ENCODE measurements at regions not wholly inside any gene's neighbourhood (a gene's known extent, or its start where the extent isn't known, plus 50 kb on each side); places are given as distances from the start of the nearest gene placed in this dataset.

DNA sequence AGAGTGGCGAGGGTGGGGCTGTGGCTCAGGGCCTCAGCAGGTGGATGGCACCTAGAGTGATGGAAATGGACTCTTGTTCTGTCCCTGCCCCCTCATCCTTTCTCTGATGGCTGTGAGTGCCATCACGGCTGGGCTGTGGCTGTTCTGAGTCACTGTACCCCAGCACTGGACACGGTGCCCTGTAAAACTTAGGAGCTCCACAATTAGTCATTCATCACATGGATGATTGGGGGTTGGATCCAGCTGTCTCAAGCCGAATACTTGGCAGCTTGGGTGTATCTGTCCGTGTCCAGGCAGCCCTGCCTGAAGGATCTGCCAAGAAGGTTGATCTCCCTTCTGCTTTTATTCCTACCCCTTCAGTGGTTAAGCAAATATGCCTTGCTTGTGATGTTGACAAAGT, 295.5 kb upstream of the EEF2KMT start:
- CTCF ChIA-PET, result no interaction called here
- TF ChIP-seq ZBTB48 (tag by site-specific recombination; IDR thresholded peaks at IDR 0.05) (no peak), ZNF19 (tag by site-specific recombination; IDR thresholded peaks at IDR 0.05; ENCODE audit: low read depth) (no peak), SP3 (tag by site-specific recombination; IDR thresholded peaks at IDR 0.05) (no peak), ZNF133 (tag by site-specific recombination; IDR thresholded peaks at IDR 0.05) (no peak), ZNF843 (tag by site-specific recombination; IDR thresholded peaks at IDR 0.05) (no peak), YY2 (tag by site-specific recombination; IDR thresholded peaks at IDR 0.05) (no peak), ZNF561 (tag by site-specific recombination; IDR thresholded peaks at IDR 0.05; ENCODE audit: borderline replicate concordance) (no peak), SCRT1 (tag by site-specific recombination; IDR thresholded peaks at IDR 0.05; ENCODE audit: borderline replicate concordance) (no peak), GFI1B (tag by site-specific recombination; IDR thresholded peaks at IDR 0.05) (no peak), GLIS1 (tag by site-specific recombination; IDR thresholded peaks at IDR 0.05) (no peak), KLF16 (tag by site-specific recombination; IDR thresholded peaks at IDR 0.05) (no peak), ZNF549 (tag by site-specific recombination; IDR thresholded peaks at IDR 0.05) (no peak), ZNF624 (tag by site-specific recombination; IDR thresholded peaks at IDR 0.05) (no peak)
- TF ChIP-seq, protein P1, sequence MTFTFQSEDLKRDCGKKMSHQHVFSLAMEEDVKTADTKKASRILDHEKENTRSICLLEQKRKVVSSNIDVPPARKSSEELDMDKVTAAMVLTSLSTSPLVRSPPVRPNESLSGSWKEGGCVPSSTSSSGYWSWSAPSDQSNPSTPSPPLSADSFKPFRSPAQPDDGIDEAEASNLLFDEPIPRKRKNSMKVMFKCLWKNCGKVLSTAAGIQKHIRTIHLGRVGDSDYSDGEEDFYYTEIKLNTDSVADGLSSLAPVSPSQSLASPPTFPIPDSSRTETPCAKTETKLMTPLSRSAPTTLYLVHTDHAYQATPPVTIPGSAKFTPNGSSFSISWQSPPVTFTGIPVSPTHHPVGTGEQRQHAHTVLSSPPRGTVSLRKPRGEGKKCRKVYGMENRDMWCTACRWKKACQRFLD (tag by site-specific recombination; IDR thresholded peaks at IDR 0.05), result no peak
- TF ChIP-seq, protein P2, sequence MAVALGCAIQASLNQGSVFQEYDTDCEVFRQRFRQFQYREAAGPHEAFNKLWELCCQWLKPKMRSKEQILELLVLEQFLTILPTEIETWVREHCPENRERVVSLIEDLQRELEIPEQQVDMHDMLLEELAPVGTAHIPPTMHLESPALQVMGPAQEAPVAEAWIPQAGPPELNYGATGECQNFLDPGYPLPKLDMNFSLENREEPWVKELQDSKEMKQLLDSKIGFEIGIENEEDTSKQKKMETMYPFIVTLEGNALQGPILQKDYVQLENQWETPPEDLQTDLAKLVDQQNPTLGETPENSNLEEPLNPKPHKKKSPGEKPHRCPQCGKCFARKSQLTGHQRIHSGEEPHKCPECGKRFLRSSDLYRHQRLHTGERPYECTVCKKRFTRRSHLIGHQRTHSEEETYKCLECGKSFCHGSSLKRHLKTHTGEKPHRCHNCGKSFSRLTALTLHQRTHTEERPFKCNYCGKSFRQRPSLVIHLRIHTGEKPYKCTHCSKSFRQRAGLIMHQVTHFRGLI (tag by site-specific recombination; IDR thresholded peaks at IDR 0.05), result no peak
- TF ChIP-seq, protein P3, sequence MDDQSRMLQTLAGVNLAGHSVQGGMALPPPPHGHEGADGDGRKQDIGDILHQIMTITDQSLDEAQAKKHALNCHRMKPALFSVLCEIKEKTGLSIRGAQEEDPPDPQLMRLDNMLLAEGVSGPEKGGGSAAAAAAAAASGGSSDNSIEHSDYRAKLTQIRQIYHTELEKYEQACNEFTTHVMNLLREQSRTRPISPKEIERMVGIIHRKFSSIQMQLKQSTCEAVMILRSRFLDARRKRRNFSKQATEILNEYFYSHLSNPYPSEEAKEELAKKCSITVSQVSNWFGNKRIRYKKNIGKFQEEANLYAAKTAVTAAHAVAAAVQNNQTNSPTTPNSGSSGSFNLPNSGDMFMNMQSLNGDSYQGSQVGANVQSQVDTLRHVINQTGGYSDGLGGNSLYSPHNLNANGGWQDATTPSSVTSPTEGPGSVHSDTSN (CRISPR knock-in tag; IDR thresholded peaks at IDR 0.05), result no peak
- TF ChIP-seq, protein P4, sequence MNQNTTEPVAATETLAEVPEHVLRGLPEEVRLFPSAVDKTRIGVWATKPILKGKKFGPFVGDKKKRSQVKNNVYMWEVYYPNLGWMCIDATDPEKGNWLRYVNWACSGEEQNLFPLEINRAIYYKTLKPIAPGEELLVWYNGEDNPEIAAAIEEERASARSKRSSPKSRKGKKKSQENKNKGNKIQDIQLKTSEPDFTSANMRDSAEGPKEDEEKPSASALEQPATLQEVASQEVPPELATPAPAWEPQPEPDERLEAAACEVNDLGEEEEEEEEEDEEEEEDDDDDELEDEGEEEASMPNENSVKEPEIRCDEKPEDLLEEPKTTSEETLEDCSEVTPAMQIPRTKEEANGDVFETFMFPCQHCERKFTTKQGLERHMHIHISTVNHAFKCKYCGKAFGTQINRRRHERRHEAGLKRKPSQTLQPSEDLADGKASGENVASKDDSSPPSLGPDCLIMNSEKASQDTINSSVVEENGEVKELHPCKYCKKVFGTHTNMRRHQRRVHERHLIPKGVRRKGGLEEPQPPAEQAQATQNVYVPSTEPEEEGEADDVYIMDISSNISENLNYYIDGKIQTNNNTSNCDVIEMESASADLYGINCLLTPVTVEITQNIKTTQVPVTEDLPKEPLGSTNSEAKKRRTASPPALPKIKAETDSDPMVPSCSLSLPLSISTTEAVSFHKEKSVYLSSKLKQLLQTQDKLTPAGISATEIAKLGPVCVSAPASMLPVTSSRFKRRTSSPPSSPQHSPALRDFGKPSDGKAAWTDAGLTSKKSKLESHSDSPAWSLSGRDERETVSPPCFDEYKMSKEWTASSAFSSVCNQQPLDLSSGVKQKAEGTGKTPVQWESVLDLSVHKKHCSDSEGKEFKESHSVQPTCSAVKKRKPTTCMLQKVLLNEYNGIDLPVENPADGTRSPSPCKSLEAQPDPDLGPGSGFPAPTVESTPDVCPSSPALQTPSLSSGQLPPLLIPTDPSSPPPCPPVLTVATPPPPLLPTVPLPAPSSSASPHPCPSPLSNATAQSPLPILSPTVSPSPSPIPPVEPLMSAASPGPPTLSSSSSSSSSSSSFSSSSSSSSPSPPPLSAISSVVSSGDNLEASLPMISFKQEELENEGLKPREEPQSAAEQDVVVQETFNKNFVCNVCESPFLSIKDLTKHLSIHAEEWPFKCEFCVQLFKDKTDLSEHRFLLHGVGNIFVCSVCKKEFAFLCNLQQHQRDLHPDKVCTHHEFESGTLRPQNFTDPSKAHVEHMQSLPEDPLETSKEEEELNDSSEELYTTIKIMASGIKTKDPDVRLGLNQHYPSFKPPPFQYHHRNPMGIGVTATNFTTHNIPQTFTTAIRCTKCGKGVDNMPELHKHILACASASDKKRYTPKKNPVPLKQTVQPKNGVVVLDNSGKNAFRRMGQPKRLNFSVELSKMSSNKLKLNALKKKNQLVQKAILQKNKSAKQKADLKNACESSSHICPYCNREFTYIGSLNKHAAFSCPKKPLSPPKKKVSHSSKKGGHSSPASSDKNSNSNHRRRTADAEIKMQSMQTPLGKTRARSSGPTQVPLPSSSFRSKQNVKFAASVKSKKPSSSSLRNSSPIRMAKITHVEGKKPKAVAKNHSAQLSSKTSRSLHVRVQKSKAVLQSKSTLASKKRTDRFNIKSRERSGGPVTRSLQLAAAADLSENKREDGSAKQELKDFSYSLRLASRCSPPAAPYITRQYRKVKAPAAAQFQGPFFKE (tag by site-specific recombination; IDR thresholded peaks at IDR 0.05; ENCODE audit: borderline replicate concordance), result no peak
- no peaks in the 10 kb centered on the region for H3K36me3 ChIP-seq (ENCODE audit: control insufficient read depth in 2 of 2, insufficient read depth in 1 of 2, low read length in 2 of 2)
- no peak overlapping the region for H3K4me3 ChIP-seq (ENCODE audit: low read depth, low read length)
- H3K4me1 ChIP-seq (ENCODE audit: control insufficient read depth, insufficient read depth, low read length), result no peaks in the 10 kb centered on the region
- H3K9me3 ChIP-seq (ENCODE audit: control insufficient read depth, insufficient read depth, low read depth, low read length), result no peaks in the 10 kb centered on the region
- H3K27ac ChIP-seq (ENCODE audit: extremely low read depth, low read depth, low read length), result no peak overlapping the region
- POLR2A ChIA-PET, result no interaction called here

DNA sequence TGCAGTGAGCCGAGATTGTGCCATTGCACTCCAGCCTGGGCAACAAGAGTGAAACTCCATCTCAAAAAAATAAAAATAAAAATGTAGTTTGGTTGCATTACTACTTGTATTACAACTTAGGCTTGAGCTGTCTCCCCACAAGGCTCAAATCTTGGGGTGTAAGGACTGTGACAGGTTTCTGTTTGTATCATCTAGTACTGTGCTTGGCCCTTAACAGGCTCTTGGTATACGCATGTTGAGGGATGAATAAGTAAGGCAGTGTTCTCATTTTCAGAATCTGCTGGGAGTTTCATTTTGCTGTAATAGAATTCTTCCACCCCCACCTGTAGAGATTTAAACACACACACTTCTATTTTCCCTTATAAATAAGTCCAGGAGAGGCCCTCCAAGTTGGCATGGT, 289.4 kb upstream of the EEF2KMT start:
- Histone ChIP-seq H3K4me3 (ENCODE audit: low read depth, low read length) (no peak overlapping the region), H3K27ac (ENCODE audit: extremely low read depth, low read depth, low read length) (no peak overlapping the region), H3K9me3 (ENCODE audit: control insufficient read depth, insufficient read depth, low read depth, low read length) (no peaks in the 10 kb centered on the region), H3K36me3 (ENCODE audit: control insufficient read depth in 2 of 2, insufficient read depth in 1 of 2, low read length in 2 of 2) (no peaks in the 10 kb centered on the region), H3K4me1 (ENCODE audit: control insufficient read depth, insufficient read depth, low read length) (no peaks in the 10 kb centered on the region)
- ChIA-PET POLR2A (no interaction called here), CTCF (no interaction called here)
- TF ChIP-seq ZSCAN30 (tag by site-specific recombination; IDR thresholded peaks at IDR 0.05) (no peak), ZNF133 (tag by site-specific recombination; IDR thresholded peaks at IDR 0.05) (no peak), ZNF426 (tag by site-specific recombination; IDR thresholded peaks at IDR 0.05) (no peak), GLIS1 (tag by site-specific recombination; IDR thresholded peaks at IDR 0.05) (no peak), ZBTB7A (tag by site-specific recombination; IDR thresholded peaks at IDR 0.05; ENCODE audit: low read depth) (no peak), ZNF521 (tag by site-specific recombination; IDR thresholded peaks at IDR 0.05) (no peak), ZNF221 (tag by site-specific recombination; IDR thresholded peaks at IDR 0.05; ENCODE audit: borderline replicate concordance) (no peak), ZNF19 (tag by site-specific recombination; IDR thresholded peaks at IDR 0.05; ENCODE audit: low read depth) (no peak), SP3 (tag by site-specific recombination; IDR thresholded peaks at IDR 0.05) (no peak), ZNF514 (tag by site-specific recombination; IDR thresholded peaks at IDR 0.05) (no peak), ZNF24 (tag by site-specific recombination; IDR thresholded peaks at IDR 0.05) (no peak)
- TF ChIP-seq, protein P5, sequence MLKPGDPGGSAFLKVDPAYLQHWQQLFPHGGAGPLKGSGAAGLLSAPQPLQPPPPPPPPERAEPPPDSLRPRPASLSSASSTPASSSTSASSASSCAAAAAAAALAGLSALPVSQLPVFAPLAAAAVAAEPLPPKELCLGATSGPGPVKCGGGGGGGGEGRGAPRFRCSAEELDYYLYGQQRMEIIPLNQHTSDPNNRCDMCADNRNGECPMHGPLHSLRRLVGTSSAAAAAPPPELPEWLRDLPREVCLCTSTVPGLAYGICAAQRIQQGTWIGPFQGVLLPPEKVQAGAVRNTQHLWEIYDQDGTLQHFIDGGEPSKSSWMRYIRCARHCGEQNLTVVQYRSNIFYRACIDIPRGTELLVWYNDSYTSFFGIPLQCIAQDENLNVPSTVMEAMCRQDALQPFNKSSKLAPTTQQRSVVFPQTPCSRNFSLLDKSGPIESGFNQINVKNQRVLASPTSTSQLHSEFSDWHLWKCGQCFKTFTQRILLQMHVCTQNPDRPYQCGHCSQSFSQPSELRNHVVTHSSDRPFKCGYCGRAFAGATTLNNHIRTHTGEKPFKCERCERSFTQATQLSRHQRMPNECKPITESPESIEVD (tag by site-specific recombination; IDR thresholded peaks at IDR 0.05), result no peak

Measured in HEK293 (cell line).